Progenitor cell of endocrine pancreas (in vitro differentiated cells): ENCODE measurements at regions not wholly inside any gene's neighbourhood (a gene's known extent, or its start where the extent isn't known, plus 50 kb on each side); places are given as distances from the start of the nearest gene placed in this dataset.

Experiments used
- DNase-seq: peaks from one replicate; pipeline ENCODE4 v3.0.0; 2021; ENCODE audit warnings: low spot score; ENCODE audit not compliant: unreplicated experiment
- H3K27ac Mint-ChIP-seq: 2 replicates; pipeline ENCODE4 v1.8.0; 2021; ENCODE audit warnings: mild to moderate bottlenecking, moderate library complexity, mixed read lengths
- H3K27me3 Mint-ChIP-seq: 2 replicates; pipeline ENCODE4 v1.8.0; 2021; ENCODE audit warnings: mixed read lengths
- H3K36me3 Mint-ChIP-seq: 2 replicates; pipeline ENCODE4 v1.8.0; 2022; ENCODE audit warnings: mixed read lengths; ENCODE audit not compliant: insufficient read depth
- H3K4me1 Mint-ChIP-seq: 2 replicates; pipeline ENCODE4 v1.8.0; 2021; ENCODE audit warnings: low read depth, mixed read lengths
- H3K4me3 Mint-ChIP-seq: 2 replicates; pipeline ENCODE4 v1.8.0; 2021; ENCODE audit warnings: low read depth, mild to moderate bottlenecking, moderate library complexity, mixed read lengths
- H3K9me3 Mint-ChIP-seq: 2 replicates; pipeline ENCODE4 v1.8.0; 2021; ENCODE audit warnings: low read depth, mixed read lengths
- CTCF ChIP-seq: fragments of 200-600 bp; sonication (generic); IDR thresholded peaks from one replicate; pipeline ENCODE4 v1.5.0; 2021; ENCODE audit warnings: antibody characterized with exemption, mild to moderate bottlenecking; ENCODE audit not compliant: unreplicated experiment

- H3K4me3 Mint-ChIP-seq, result no peak overlapping the region
- no peaks in the 10 kb centered on the region for H3K4me1 Mint-ChIP-seq
Observed at GRCh38 chr4:133474501-133474900, 325.4 kb downstream of the PCDH10 start.

GRCh38 chr4:133472244-133472643 lies 323.1 kb downstream of the PCDH10 start:
- H3K27me3 Mint-ChIP-seq, result no peaks in the 10 kb centered on the region
- no peaks in the 10 kb centered on the region for H3K9me3 Mint-ChIP-seq
- TF ChIP-seq CTCF, result no peak
- no peak for DNase-seq
- no peak overlapping the region for H3K27ac Mint-ChIP-seq
- peaks cover 8% of the 10 kb centered on the region for H3K4me1 Mint-ChIP-seq
- no peaks in the 10 kb centered on the region for H3K36me3 Mint-ChIP-seq
- no peak overlapping the region for H3K4me3 Mint-ChIP-seq

More at GRCh38 chr4:133474501-133474900, 325.4 kb downstream of the PCDH10 start:
- Mint-ChIP-seq H3K36me3 (no peaks in the 10 kb centered on the region), H3K27me3 (no peaks in the 10 kb centered on the region), H3K9me3 (no peaks in the 10 kb centered on the region), H3K27ac (no peak overlapping the region)
- TF ChIP-seq CTCF, result no peak
- DNase-seq, result no peak

GRCh38 chr4:133467290-133467947 lies 318.3 kb downstream of the PCDH10 start:
- no peaks in the 10 kb centered on the region for H3K36me3 Mint-ChIP-seq
- H3K4me1 Mint-ChIP-seq, result peaks cover 17% of the 10 kb centered on the region
- H3K9me3 Mint-ChIP-seq, result peaks cover 4% of the 10 kb centered on the region
- no peak for TF ChIP-seq CTCF
- no peaks in the 10 kb centered on the region for H3K27me3 Mint-ChIP-seq
- H3K27ac Mint-ChIP-seq, result no peak overlapping the region
- DNase-seq, result no peak
- H3K4me3 Mint-ChIP-seq, result no peak overlapping the region

- Mint-ChIP-seq H3K9me3 (peaks cover 7% of the 10 kb centered on the region), H3K27ac (no peak overlapping the region), H3K36me3 (no peaks in the 10 kb centered on the region), H3K4me3 (no peak overlapping the region), H3K27me3 (no peaks in the 10 kb centered on the region), H3K4me1 (peaks cover 17% of the 10 kb centered on the region)
- no peak for DNase-seq
- no peak for TF ChIP-seq CTCF
Observed at GRCh38 chr4:133465022-133465421, 315.9 kb downstream of the PCDH10 start.

GRCh38 chr4:133464311-133464710 lies 315.2 kb downstream of the PCDH10 start:
- peaks cover 7% of the 10 kb centered on the region for H3K9me3 Mint-ChIP-seq
- H3K27ac Mint-ChIP-seq, result no peak overlapping the region

More at GRCh38 chr4:133464311-133464710, 315.2 kb downstream of the PCDH10 start:
- Mint-ChIP-seq H3K27me3 (no peaks in the 10 kb centered on the region), H3K4me1 (peaks cover 17% of the 10 kb centered on the region), H3K36me3 (no peaks in the 10 kb centered on the region), H3K4me3 (no peak overlapping the region)
- no peak for DNase-seq
- TF ChIP-seq CTCF, result no peak
